SK-N-SH (cell line): ENCODE measurements at regions not wholly inside any gene's neighbourhood (a gene's known extent, or its start where the extent isn't known, plus 50 kb on each side); places are given as distances from the start of the nearest gene placed in this dataset.

ENCODE experiments used
- CTCF ChIA-PET: fragments of 300-600, 350-600 bp; formaldehyde crosslinking; extraction: SDS; loops from one replicate; lab custom pipeline; 2021; lab: Yijun Ruan, JAX
- POLR2A ChIA-PET: fragments of 350-600 bp; sonication (Branson Sonifier 250); formaldehyde crosslinking; extraction: SDS; loops from one replicate; lab custom pipeline; 2020; ENCODE audit warnings: antibody characterized with exemption, inconsistent platforms; lab: Yijun Ruan, JAX
- DNase-seq: peaks from one replicate; pipeline ENCODE4 v3.0.0; 2012
- H2AFZ ChIP-seq: fragments of 200-600 bp; sonication (generic); 2 replicates; pipeline ENCODE4 v1.8.1; 2016; ENCODE audit warnings: antibody characterized with exemption, mild to moderate bottlenecking, low read depth
- H3F3A ChIP-seq: fragments of 200-600 bp; sonication (generic); replicated peaks from 2 replicates; pipeline ENCODE3; 2016; ENCODE audit warnings: antibody characterized with exemption, mild to moderate bottlenecking; ENCODE audit not compliant: insufficient read depth
- H3K27ac ChIP-seq, 2 experiments: fragments of 200-500 bp in 1 of 2; fragments of 200-600 bp in 1 of 2; sonication (Bioruptor generic) in 1 of 2; sonication (generic), shearing (Covaris generic) in 1 of 2; 2 replicates each; pipeline versions ENCODE4 v1.5.1 to v1.6.1; 2014 to 2016; ENCODE audit warnings: low read depth in 2 of 2, inconsistent platforms in 1 of 2, low read length in 1 of 2, mild to moderate bottlenecking in 1 of 2, mixed read lengths in 1 of 2
- H3K27me3 ChIP-seq: fragments of 200-600 bp; sonication (generic), shearing (Covaris generic); 2 replicates; pipeline ENCODE4 v1.6.1; 2016; ENCODE audit warnings: mixed run types; ENCODE audit not compliant: insufficient read depth
- H3K36me3 ChIP-seq, 2 experiments: fragments of 200-500 bp in 1 of 2; fragments of 200-600 bp in 1 of 2; sonication (Bioruptor generic) in 1 of 2; sonication (generic) in 1 of 2; replicated peaks in 1 of 2; 2 replicates each; pipeline versions ENCODE3 to v1.5.1; 2014 to 2016; ENCODE audit warnings: low read length in 1 of 2, mild to moderate bottlenecking in 1 of 2; ENCODE audit not compliant: insufficient read depth in 2 of 2, control insufficient read depth in 1 of 2
- H3K4me1 ChIP-seq, 2 experiments: fragments of 200-500 bp in 1 of 2; fragments of 200-600 bp in 1 of 2; sonication (Bioruptor generic) in 1 of 2; sonication (generic), shearing (Covaris generic) in 1 of 2; 2 replicates each; pipeline versions ENCODE4 v1.5.1 to v1.6.1; 2014 to 2016; ENCODE audit warnings: low read depth in 1 of 2, low read length in 1 of 2, mixed run types in 1 of 2; ENCODE audit not compliant: insufficient read depth in 2 of 2, control insufficient read depth in 1 of 2
- H3K4me2 ChIP-seq: fragments of 200-600 bp; sonication (generic), shearing (Covaris generic); 2 replicates; pipeline ENCODE4 v1.6.1; 2017; ENCODE audit warnings: mixed run types
- H3K4me3 ChIP-seq, 2 experiments: fragments of 200-500 bp in 1 of 2; fragments of 200-600 bp in 1 of 2; sonication (Bioruptor generic) in 1 of 2; sonication (generic), shearing (Covaris generic) in 1 of 2; 2 replicates each; pipeline versions ENCODE4 v1.5.1 to v1.8.1; 2014 to 2016; ENCODE audit warnings: low read depth in 2 of 2, inconsistent platforms in 1 of 2, low read length in 1 of 2, mild to moderate bottlenecking in 1 of 2, mixed read lengths in 1 of 2, moderate library complexity in 1 of 2
- H3K79me2 ChIP-seq: fragments of 200-600 bp; sonication (generic); 2 replicates; pipeline ENCODE4 v1.8.1; 2017; ENCODE audit warnings: mild to moderate bottlenecking; ENCODE audit not compliant: insufficient read depth
- H3K9ac ChIP-seq: fragments of 200-600 bp; sonication (generic); 2 replicates; pipeline ENCODE4 v1.6.1; 2017; ENCODE audit warnings: mixed run types
- H3K9me2 ChIP-seq: fragments of 200-600 bp; sonication (generic); 2 replicates; pipeline ENCODE4 v1.6.1; 2017; ENCODE audit warnings: mixed run types
- H3K9me3 ChIP-seq: fragments of 200-600 bp; sonication (generic); 2 replicates; pipeline ENCODE4 v1.6.1; 2017; ENCODE audit warnings: mixed run types, mild to moderate bottlenecking, moderate library complexity
- H4K20me1 ChIP-seq: fragments of 200-600 bp; sonication (generic); 2 replicates; pipeline ENCODE4 v1.6.1; 2017; ENCODE audit warnings: mild to moderate bottlenecking, mixed run types; ENCODE audit not compliant: insufficient read depth
- FOSL2 ChIP-seq: IDR thresholded peaks from 2 replicates; pipeline ENCODE4 v1.4.0; 2012; ENCODE audit warnings: low read depth, mild to moderate bottlenecking, moderate library complexity, borderline replicate concordance
- JUND ChIP-seq: IDR thresholded peaks from 2 replicates; pipeline ENCODE4 v1.4.0; 2012
- MAX ChIP-seq: IDR thresholded peaks from 2 replicates; pipeline ENCODE4 v1.4.0; 2012; ENCODE audit warnings: low read depth
- NRF1 ChIP-seq: IDR thresholded peaks from 2 replicates; pipeline ENCODE4 v1.6.1; 2012; ENCODE audit warnings: low read depth, mild to moderate bottlenecking, low read length
- RAD21 ChIP-seq: IDR thresholded peaks from 2 replicates; pipeline ENCODE4 v1.6.1; 2012; ENCODE audit warnings: mild to moderate bottlenecking, low read length
- RCOR1 ChIP-seq: fragments of 150-350 bp; IDR thresholded peaks from 2 replicates; pipeline ENCODE4 v1.6.1; 2017; ENCODE audit warnings: antibody characterized with exemption, low read length
- RFX5 ChIP-seq: IDR thresholded peaks from 2 replicates; pipeline ENCODE4 v1.6.1; 2012; ENCODE audit warnings: mild to moderate bottlenecking, improper control_type of control experiment, low read length
- RXRA ChIP-seq: IDR thresholded peaks from 2 replicates; pipeline ENCODE4 v1.4.0; 2012; ENCODE audit warnings: low read depth, mild to moderate bottlenecking, borderline replicate concordance
- TAF1 ChIP-seq: IDR thresholded peaks from 2 replicates; pipeline ENCODE4 v1.6.1; 2012; ENCODE audit warnings: low read depth, mild to moderate bottlenecking, low read length, moderate library complexity, borderline replicate concordance
- TEAD4 ChIP-seq: IDR thresholded peaks from 2 replicates; pipeline ENCODE4 v1.4.0; 2012; ENCODE audit warnings: mild to moderate bottlenecking, borderline replicate concordance; ENCODE audit not compliant: insufficient read depth
- YY1 ChIP-seq: IDR thresholded peaks from 2 replicates; pipeline ENCODE4 v1.4.0; 2012; ENCODE audit warnings: low read depth, mild to moderate bottlenecking
- ZBTB33 ChIP-seq: IDR thresholded peaks from 2 replicates; pipeline ENCODE4 v1.4.0; 2012; ENCODE audit warnings: low read depth, borderline replicate concordance
- whole genome bisulfite sequencing: methylation state at CpG from one replicate; pipeline ENCODE4 v1.1.6; 2017; ENCODE audit warnings: low lambda C conversion rate; 5-methylcytosine and 5-hydroxymethylcytosine counted together
- TF ChIP-seq, protein P1 (sequence below): IDR thresholded peaks from 2 replicates; pipeline ENCODE4 v1.4.0; 2012; ENCODE audit warnings: low read depth, borderline replicate concordance
- TF ChIP-seq, protein P2 (sequence below): fragments of 150-350 bp; IDR thresholded peaks from 2 replicates; pipeline ENCODE4 v1.6.1; 2017; ENCODE audit warnings: antibody characterized with exemption, low read length, low read depth, borderline replicate concordance
- TF ChIP-seq, protein P3 (sequence below): fragments of 150-350 bp; IDR thresholded peaks from 2 replicates; pipeline ENCODE4 v1.6.1; 2016; ENCODE audit warnings: mild to moderate bottlenecking, low read depth, low read length

DNA sequence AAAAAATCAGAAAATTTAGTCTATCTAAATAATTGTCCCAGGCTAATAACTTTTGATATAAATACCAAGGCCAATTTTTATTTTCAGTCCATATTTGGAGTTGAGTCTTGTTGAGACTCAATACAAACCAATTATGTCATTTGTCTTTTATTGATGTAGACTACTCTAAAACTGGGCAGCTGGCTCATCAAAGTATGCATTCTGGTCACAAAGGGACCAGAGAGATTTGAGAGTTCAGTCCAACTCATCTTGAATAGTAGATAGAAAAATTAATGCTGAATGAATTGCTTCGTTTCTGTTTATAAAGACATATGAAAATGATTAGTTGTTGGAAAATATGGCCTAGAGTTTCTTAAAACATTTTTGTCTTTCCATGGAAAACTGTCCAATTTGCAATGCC is 412.5 kb upstream of the KLHL4 start:
- TF ChIP-seq RCOR1 (no peak), RAD21 (no peak), YY1 (no peak), JUND (no peak), FOSL2 (no peak), NRF1 (no peak), ZBTB33 (no peak), MAX (no peak), RFX5 (no peak), RXRA (no peak), TAF1 (no peak), TEAD4 (no peak)
- TF ChIP-seq, protein P1, sequence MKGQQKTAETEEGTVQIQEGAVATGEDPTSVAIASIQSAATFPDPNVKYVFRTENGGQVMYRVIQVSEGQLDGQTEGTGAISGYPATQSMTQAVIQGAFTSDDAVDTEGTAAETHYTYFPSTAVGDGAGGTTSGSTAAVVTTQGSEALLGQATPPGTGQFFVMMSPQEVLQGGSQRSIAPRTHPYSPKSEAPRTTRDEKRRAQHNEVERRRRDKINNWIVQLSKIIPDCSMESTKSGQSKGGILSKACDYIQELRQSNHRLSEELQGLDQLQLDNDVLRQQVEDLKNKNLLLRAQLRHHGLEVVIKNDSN = no peak
- TF ChIP-seq, protein P2, sequence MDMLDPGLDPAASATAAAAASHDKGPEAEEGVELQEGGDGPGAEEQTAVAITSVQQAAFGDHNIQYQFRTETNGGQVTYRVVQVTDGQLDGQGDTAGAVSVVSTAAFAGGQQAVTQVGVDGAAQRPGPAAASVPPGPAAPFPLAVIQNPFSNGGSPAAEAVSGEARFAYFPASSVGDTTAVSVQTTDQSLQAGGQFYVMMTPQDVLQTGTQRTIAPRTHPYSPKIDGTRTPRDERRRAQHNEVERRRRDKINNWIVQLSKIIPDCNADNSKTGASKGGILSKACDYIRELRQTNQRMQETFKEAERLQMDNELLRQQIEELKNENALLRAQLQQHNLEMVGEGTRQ = no peak
- TF ChIP-seq, protein P3, sequence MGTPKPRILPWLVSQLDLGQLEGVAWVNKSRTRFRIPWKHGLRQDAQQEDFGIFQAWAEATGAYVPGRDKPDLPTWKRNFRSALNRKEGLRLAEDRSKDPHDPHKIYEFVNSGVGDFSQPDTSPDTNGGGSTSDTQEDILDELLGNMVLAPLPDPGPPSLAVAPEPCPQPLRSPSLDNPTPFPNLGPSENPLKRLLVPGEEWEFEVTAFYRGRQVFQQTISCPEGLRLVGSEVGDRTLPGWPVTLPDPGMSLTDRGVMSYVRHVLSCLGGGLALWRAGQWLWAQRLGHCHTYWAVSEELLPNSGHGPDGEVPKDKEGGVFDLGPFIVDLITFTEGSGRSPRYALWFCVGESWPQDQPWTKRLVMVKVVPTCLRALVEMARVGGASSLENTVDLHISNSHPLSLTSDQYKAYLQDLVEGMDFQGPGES = no peak
- Histone ChIP-seq H3K4me3 (no peak overlapping the region), H3K9ac (no peak overlapping the region), H3K4me2 (no peak overlapping the region), H3K36me3 (no peaks in the 10 kb centered on the region), H2AFZ (no peak overlapping the region), H3K9me3 (no peaks in the 10 kb centered on the region), H3K79me2 (no peaks in the 10 kb centered on the region), H4K20me1 (no peaks in the 10 kb centered on the region), H3F3A (no peaks in the 10 kb centered on the region), H3K27ac (no peak overlapping the region), H3K9me2 (no peaks in the 10 kb centered on the region; the same call in 1 of the 2 replicates), H3K4me1 (no peaks in the 10 kb centered on the region), H3K27me3 (no peaks in the 10 kb centered on the region)
- WGBS = 0% methylated on average over 1 of the region's 1 CpG
- POLR2A ChIA-PET = no interaction called here
- CTCF ChIA-PET = no interaction called here
- DNase-seq = no peak
